ACC112 (cell line): ENCODE measurements at regions not wholly inside any gene's neighbourhood (a gene's known extent, or its start where the extent isn't known, plus 50 kb on each side); places are given as distances from the start of the nearest gene placed in this dataset.

ENCODE experiments used
- H2AFZ ChIP-seq: fragments of 200-600 bp; sonication (generic); one replicate; pipeline ENCODE4 v1.6.0; 2017; ENCODE audit warnings: antibody characterized with exemption, low read length; ENCODE audit not compliant: unreplicated experiment
- H3K27ac ChIP-seq: fragments of 200-600 bp; sonication (generic); 2 replicates; pipeline ENCODE4 v1.5.1; 2014; ENCODE audit warnings: low read depth, mild to moderate bottlenecking, antibody characterized with exemption, low read length, moderate library complexity
- H3K27me3 ChIP-seq: fragments of 200-600 bp; sonication (generic); 2 replicates; pipeline ENCODE4 v1.6.1; 2014; ENCODE audit warnings: mild to moderate bottlenecking, antibody characterized with exemption, low read length, moderate library complexity, mixed read lengths; ENCODE audit not compliant: insufficient read depth
- H3K36me3 ChIP-seq: fragments of 200-600 bp; sonication (generic); 2 replicates; pipeline ENCODE4 v1.6.1; 2016; ENCODE audit warnings: mild to moderate bottlenecking, antibody characterized with exemption, low read length, moderate library complexity, mixed read lengths; ENCODE audit not compliant: insufficient read depth
- H3K4me1 ChIP-seq: fragments of 200-600 bp; sonication (generic); one replicate; pipeline ENCODE4 v1.6.1; 2016; ENCODE audit warnings: low read length, mixed read lengths; ENCODE audit not compliant: insufficient read depth, unreplicated experiment, control insufficient read depth
- H3K4me3 ChIP-seq: fragments of 200-600 bp; sonication (generic); 2 replicates; pipeline ENCODE4 v1.5.1; 2014; ENCODE audit warnings: mild to moderate bottlenecking, low read depth, low read length
- H3K79me2 ChIP-seq: fragments of 200-600 bp; sonication (generic); one replicate; pipeline ENCODE4 v1.6.0; 2016; ENCODE audit warnings: low read length; ENCODE audit not compliant: control insufficient read depth, unreplicated experiment, insufficient read depth

DNA sequence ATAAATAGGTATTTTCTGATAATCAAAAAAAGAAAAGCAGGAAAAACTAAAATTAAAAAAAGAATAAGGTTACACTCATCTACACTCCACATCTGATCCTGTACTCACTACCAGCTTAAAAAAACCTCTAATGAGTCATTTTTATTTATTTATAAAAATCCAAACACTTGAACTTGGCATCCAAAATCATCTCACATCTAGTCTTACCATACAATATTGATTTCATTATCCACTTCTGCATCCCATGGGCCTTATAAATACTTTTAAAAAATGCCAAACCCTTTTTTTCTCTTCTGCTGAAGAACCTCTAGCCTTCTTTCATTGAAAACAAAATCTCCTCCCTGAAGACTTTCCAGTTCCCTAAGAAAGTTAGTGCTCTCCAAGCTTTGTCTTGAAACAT lies 109.7 kb downstream of the TMTC3 start:
- Histone ChIP-seq H3K36me3 (no peaks in the 10 kb centered on the region), H3K79me2 (no peaks in the 10 kb centered on the region), H3K27ac (no peak overlapping the region), H3K4me3 (no peak overlapping the region), H2AFZ (no peak overlapping the region), H3K4me1 (peaks cover 27% of the 10 kb centered on the region), H3K27me3 (no peaks in the 10 kb centered on the region)

GRCh38 chr12:88253371-88253978 lies 111.4 kb downstream of the TMTC3 start:
- Histone ChIP-seq H3K36me3 (no peaks in the 10 kb centered on the region), H2AFZ (no peak overlapping the region), H3K27ac (no peak overlapping the region), H3K27me3 (no peaks in the 10 kb centered on the region), H3K4me1 (peaks cover 11% of the 10 kb centered on the region), H3K4me3 (no peak overlapping the region), H3K79me2 (no peaks in the 10 kb centered on the region)

GRCh38 chr12:88255224-88255623 lies 113.1 kb downstream of the TMTC3 start:
- H3K27me3 ChIP-seq, result no peaks in the 10 kb centered on the region
- no peaks in the 10 kb centered on the region for H3K79me2 ChIP-seq
- no peak overlapping the region for H3K4me3 ChIP-seq
- no peak overlapping the region for H3K27ac ChIP-seq
- H2AFZ ChIP-seq, result no peak overlapping the region
- H3K4me1 ChIP-seq, result peaks cover 7% of the 10 kb centered on the region
- H3K36me3 ChIP-seq, result no peaks in the 10 kb centered on the region

- Histone ChIP-seq H3K4me1 (peaks cover 7% of the 10 kb centered on the region), H3K79me2 (no peaks in the 10 kb centered on the region), H3K27ac (no peak overlapping the region), H3K27me3 (no peaks in the 10 kb centered on the region), H2AFZ (no peak overlapping the region), H3K36me3 (no peaks in the 10 kb centered on the region), H3K4me3 (no peak overlapping the region)
Observed at GRCh38 chr12:88255847-88256246, 113.7 kb downstream of the TMTC3 start.

GRCh38 chr12:88258396-88258795 lies 116.3 kb downstream of the TMTC3 start:
- H3K36me3 ChIP-seq, result no peaks in the 10 kb centered on the region

GRCh38 chr12:88266806-88267360 lies 124.8 kb downstream of the TMTC3 start:
- H3K79me2 ChIP-seq, result no peaks in the 10 kb centered on the region
- H3K27ac ChIP-seq, result no peak overlapping the region
- no peaks in the 10 kb centered on the region for H3K4me1 ChIP-seq
- peak overlapping the region; percentile 28 for H2AFZ ChIP-seq
- no peaks in the 10 kb centered on the region for H3K36me3 ChIP-seq
- H3K4me3 ChIP-seq, result no peak overlapping the region
- H3K27me3 ChIP-seq, result no peaks in the 10 kb centered on the region

More at GRCh38 chr12:88258396-88258795, 116.3 kb downstream of the TMTC3 start:
- no peak overlapping the region for H3K27ac ChIP-seq
- no peak overlapping the region for H3K4me3 ChIP-seq
- no peaks in the 10 kb centered on the region for H3K27me3 ChIP-seq
- no peaks in the 10 kb centered on the region for H3K79me2 ChIP-seq
- peaks cover 2% of the 10 kb centered on the region for H3K4me1 ChIP-seq
- no peak overlapping the region for H2AFZ ChIP-seq

DNA sequence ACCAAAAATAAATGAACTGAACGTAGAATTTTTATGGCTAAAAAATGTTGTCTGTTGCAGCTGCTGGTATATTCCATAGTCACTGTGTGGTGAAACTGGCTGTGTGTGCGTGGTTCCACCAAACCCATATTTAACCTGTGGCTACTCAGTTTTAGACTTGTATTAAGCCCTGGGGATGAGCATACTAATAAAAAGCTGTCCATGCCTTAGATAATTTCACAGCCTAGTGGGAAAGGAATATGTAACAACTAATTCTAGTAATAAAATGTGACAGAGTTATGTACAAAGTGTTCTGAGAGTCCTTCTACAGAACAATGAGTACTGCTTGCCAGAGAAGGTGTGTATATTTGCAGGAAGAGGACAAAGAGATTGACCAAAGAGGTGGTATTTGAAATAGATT lies 125.5 kb downstream of the TMTC3 start:
- no peak overlapping the region for H2AFZ ChIP-seq
- no peak overlapping the region for H3K27ac ChIP-seq
- H3K4me1 ChIP-seq, result no peaks in the 10 kb centered on the region
- no peaks in the 10 kb centered on the region for H3K27me3 ChIP-seq
- H3K4me3 ChIP-seq, result no peak overlapping the region
- H3K79me2 ChIP-seq, result no peaks in the 10 kb centered on the region
- H3K36me3 ChIP-seq, result no peaks in the 10 kb centered on the region

DNA sequence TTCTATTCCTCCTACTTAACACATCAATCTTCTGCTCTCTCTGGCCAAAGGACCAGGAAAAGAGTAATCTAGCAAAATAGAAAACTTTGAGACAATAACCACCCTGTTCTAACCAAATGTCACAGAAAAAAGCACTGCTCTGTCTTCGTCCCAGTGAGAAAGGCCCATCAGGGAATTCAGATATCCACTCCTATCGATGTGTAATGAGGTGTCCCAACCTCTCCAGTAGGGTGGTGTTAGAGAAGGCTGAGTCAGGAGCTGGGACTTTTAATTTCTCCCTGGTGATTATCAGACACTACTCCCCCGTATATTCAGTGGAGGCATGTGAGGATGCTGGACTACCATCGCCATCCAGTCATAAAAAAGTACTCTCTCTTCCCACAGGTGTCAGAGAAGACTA lies 130.3 kb downstream of the TMTC3 start:
- Histone ChIP-seq H3K4me3 (no peak overlapping the region), H3K79me2 (no peaks in the 10 kb centered on the region), H3K27me3 (no peaks in the 10 kb centered on the region), H3K4me1 (no peaks in the 10 kb centered on the region), H3K36me3 (no peaks in the 10 kb centered on the region), H3K27ac (no peak overlapping the region), H2AFZ (no peak overlapping the region)

- H3K4me3 ChIP-seq, result no peak overlapping the region
- H3K27me3 ChIP-seq, result no peaks in the 10 kb centered on the region
- H2AFZ ChIP-seq, result no peak overlapping the region
- no peaks in the 10 kb centered on the region for H3K79me2 ChIP-seq
- no peaks in the 10 kb centered on the region for H3K36me3 ChIP-seq
- no peaks in the 10 kb centered on the region for H3K4me1 ChIP-seq
- H3K27ac ChIP-seq, result no peak overlapping the region
Observed at GRCh38 chr12:88273450-88273849, 131.3 kb downstream of the TMTC3 start.

DNA sequence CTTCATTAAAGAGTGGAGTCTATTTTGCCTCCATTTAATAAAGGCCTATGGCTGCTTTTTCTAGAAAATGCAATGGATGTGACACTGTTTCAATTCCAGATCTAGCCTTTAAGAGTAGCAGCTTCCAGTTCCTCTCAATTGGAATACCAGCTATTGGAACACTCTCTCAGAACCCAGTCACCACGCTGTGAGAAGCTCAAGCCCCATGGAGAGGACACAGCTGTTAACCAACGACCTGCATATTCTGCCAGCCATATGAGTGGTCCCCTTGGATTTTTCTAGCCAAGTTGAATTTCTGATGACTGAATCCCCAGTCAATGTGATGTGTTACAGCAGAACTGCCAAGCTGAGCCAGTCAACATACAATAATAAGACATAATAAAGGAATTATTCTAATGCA lies 131.8 kb downstream of the TMTC3 start:
- H3K36me3 ChIP-seq, result no peaks in the 10 kb centered on the region
- H2AFZ ChIP-seq, result no peak overlapping the region
- no peaks in the 10 kb centered on the region for H3K27me3 ChIP-seq
- no peak overlapping the region for H3K4me3 ChIP-seq
- H3K79me2 ChIP-seq, result no peaks in the 10 kb centered on the region
- H3K27ac ChIP-seq, result no peak overlapping the region
- no peaks in the 10 kb centered on the region for H3K4me1 ChIP-seq

GRCh38 chr12:88291498-88292131 lies 149.5 kb downstream of the TMTC3 start:
- Histone ChIP-seq H3K79me2 (no peaks in the 10 kb centered on the region), H2AFZ (peak overlapping the region; percentile 37), H3K36me3 (no peaks in the 10 kb centered on the region), H3K27me3 (no peaks in the 10 kb centered on the region), H3K4me3 (no peak overlapping the region), H3K4me1 (peaks cover 13% of the 10 kb centered on the region), H3K27ac (peak overlapping the region; percentile 8; the same call in 1 of the 2 replicates)
